Brain microvascular endothelial cell (primary cell): ENCODE measurements at regions not wholly inside any gene's neighbourhood (a gene's known extent, or its start where the extent isn't known, plus 50 kb on each side); places are given as distances from the start of the nearest gene placed in this dataset.

Experiments used
- DNase-seq: peaks from one replicate; pipeline ENCODE4 v3.0.0-alpha.2; 2020
- H3K27ac ChIP-seq: fragments of 250-450 bp; sonication (Bioruptor Pico); 2 replicates; pipeline ENCODE4 v1.5.1; 2020; ENCODE audit warnings: mild to moderate bottlenecking, moderate library complexity
- H3K27me3 ChIP-seq: fragments of 250-450 bp; sonication (Bioruptor Pico); replicated peaks from 2 replicates; pipeline ENCODE4 v1.5.1; 2020; ENCODE audit warnings: mild to moderate bottlenecking
- H3K36me3 ChIP-seq: fragments of 250-450 bp; sonication (Bioruptor Pico); replicated peaks from 2 replicates; pipeline ENCODE4 v1.5.1; 2020; ENCODE audit warnings: mild to moderate bottlenecking
- H3K4me3 ChIP-seq: 2 replicates; pipeline ENCODE4 v1.5.1; 2011; ENCODE audit warnings: low read depth, mild to moderate bottlenecking, control low read depth, low read length, moderate library complexity
- in situ Hi-C: cut with HindIII; loops from 2 replicates; pipeline ENCODE4 v1.10.0; 2017; ENCODE audit warnings: low sequenced_read_pairs, low pct_ligation_motif_present
- TF ChIP-seq, protein P1 (sequence below): IDR thresholded peaks from 2 replicates; pipeline ENCODE4 v1.5.1; 2011; ENCODE audit warnings: low read depth, mild to moderate bottlenecking, moderate library complexity, low read length, control low read depth, inconsistent platforms; ENCODE audit errors: missing control alignments

DNA sequence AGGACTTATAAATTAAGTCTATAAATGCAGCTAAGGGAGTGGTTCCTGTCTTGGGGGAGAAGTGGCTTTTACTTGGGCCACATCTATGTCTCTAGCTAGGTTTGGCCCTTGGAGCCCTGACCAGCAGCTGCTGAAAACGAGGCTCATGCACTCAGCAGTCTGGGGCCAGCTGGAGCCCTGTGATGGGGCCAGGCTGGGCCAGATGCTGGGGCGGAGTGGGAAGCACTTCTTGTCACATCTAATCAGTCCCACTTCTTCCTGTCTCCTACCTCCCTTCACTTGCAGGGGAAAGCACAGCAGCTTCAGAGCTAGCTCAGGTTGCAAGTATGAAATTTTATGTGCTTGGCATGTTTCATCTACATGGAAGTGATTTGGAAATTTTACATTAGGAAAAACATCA lies 209.9 kb upstream of the ROPN1 start:
- Histone ChIP-seq H3K27ac (no peak overlapping the region), H3K4me3 (no peak overlapping the region), H3K36me3 (no peaks in the 10 kb centered on the region), H3K27me3 (peaks cover 2% of the 10 kb centered on the region)
- DNase-seq, result no peak
- TF ChIP-seq, protein P1, sequence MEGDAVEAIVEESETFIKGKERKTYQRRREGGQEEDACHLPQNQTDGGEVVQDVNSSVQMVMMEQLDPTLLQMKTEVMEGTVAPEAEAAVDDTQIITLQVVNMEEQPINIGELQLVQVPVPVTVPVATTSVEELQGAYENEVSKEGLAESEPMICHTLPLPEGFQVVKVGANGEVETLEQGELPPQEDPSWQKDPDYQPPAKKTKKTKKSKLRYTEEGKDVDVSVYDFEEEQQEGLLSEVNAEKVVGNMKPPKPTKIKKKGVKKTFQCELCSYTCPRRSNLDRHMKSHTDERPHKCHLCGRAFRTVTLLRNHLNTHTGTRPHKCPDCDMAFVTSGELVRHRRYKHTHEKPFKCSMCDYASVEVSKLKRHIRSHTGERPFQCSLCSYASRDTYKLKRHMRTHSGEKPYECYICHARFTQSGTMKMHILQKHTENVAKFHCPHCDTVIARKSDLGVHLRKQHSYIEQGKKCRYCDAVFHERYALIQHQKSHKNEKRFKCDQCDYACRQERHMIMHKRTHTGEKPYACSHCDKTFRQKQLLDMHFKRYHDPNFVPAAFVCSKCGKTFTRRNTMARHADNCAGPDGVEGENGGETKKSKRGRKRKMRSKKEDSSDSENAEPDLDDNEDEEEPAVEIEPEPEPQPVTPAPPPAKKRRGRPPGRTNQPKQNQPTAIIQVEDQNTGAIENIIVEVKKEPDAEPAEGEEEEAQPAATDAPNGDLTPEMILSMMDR, result no peak
- in situ Hi-C loops, result no loop called here

DNA sequence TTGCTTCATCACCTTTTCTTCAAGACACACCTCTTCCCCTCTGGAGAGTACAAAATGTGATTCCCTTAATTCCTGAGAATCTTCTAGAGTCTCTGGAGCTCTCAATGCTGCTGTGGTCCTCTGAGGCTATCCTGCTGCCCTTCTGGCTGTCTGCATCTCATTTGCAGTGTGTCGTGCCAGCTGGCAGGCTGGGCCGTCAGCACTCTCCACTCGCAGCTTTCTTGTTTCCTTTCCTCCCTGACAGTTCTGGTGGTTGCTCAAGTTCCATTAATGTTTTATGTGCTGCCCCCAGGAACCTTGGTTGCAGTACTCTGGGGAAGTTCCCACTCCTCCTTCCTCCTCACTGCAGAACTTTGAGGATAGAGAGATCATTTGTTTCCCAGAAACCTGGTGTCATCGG lies 210.8 kb upstream of the ROPN1 start:
- TF ChIP-seq, protein P1, result no peak
- Histone ChIP-seq H3K36me3 (no peaks in the 10 kb centered on the region), H3K27ac (no peak overlapping the region), H3K4me3 (no peak overlapping the region), H3K27me3 (peaks cover 2% of the 10 kb centered on the region)
- no peak for DNase-seq
- in situ Hi-C loops, result no loop called here

DNA sequence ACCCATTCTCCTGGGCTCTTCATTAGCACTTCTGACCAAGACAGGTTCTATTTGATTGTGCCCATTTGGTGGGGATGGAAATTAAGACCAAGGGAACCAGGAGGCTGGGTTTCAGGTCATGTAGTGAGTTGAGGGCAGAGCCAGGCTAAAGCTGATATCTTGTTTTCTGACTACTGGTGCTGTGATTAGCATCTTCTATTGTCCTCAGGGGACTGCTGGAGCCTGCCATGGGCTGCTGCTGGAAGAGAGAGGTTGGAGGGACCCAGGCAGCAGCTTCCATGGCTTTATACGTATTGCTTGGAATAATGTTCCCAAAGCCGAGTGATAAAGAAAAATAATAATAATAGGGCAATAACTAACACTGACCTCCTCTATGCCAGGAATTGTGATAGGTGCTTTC lies 211.4 kb upstream of the ROPN1 start:
- no peak overlapping the region for H3K27ac ChIP-seq
- H3K4me3 ChIP-seq, result no peak overlapping the region
- H3K27me3 ChIP-seq, result peaks cover 2% of the 10 kb centered on the region
- H3K36me3 ChIP-seq, result no peaks in the 10 kb centered on the region
- no peak for DNase-seq
- in situ Hi-C loops, result no loop called here
- TF ChIP-seq, protein P1, result no peak

DNA sequence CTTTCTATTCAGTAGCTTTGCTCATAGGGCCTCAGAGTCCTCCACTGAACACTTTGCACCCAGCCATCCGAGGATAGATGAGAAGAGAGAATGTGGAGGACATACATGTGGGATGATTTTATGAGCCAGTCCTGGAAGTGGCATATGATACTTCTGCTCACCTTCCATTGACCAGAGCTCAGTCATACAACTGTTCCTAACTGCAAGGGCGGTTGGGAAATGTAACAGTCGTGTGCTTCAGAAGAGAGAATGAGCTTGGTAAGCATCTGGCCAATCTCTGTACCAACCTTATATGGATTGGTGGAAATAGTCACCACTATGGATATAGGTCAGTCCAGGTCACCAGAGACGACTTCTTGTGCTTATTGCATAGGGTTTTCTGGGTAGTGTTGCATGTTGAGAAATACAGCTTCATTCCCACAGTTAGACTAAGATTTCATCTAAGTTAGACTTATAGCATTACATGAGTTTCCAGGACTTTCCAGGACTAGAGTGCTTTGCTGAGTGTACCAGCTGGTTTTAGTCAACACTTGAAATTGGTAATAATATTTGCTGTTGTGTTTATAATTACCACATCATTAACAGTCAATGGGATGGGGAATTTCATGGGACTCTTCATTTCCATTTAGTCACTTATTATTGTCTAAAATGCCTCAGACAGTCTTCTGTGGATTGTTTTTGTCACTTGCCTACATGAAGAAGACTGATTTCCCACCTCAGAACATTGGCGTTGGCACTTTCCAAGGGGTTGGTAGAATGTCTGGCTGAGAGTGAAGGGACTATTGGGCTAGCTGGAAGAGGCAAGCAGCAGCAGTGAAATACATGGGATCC lies 214.5 kb upstream of the ROPN1 start:
- Histone ChIP-seq H3K4me3 (no peak overlapping the region), H3K27me3 (peaks cover 2% of the 10 kb centered on the region), H3K36me3 (no peaks in the 10 kb centered on the region), H3K27ac (no peak overlapping the region)
- DNase-seq, result no peak
- TF ChIP-seq, protein P1, result no peak
- in situ Hi-C loops, result no loop called here

DNA sequence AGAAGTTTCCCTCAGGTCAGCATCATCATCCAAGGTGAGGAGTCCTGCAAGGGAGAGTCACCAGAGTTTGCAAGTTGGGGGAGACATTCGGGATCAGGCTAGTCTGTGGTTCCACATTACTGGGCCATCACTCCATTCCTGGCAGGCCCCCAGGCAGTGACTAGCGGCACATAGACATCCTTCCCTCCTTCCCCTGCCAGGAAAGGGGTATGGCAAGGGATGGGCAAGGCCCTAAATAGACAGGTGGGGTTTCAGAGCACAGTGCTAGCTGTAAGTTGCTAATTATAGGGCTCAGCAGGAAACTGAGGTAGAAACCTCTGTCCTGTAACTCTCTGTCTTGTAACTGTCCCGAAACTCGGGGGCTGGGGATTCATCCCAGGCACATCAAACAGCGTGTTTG lies 215.2 kb upstream of the ROPN1 start:
- TF ChIP-seq, protein P1, result no peak
- in situ Hi-C loops, result no loop called here
- no peak for DNase-seq
- Histone ChIP-seq H3K27ac (no peak overlapping the region), H3K27me3 (peaks cover 2% of the 10 kb centered on the region), H3K4me3 (no peak overlapping the region), H3K36me3 (no peaks in the 10 kb centered on the region)

DNA sequence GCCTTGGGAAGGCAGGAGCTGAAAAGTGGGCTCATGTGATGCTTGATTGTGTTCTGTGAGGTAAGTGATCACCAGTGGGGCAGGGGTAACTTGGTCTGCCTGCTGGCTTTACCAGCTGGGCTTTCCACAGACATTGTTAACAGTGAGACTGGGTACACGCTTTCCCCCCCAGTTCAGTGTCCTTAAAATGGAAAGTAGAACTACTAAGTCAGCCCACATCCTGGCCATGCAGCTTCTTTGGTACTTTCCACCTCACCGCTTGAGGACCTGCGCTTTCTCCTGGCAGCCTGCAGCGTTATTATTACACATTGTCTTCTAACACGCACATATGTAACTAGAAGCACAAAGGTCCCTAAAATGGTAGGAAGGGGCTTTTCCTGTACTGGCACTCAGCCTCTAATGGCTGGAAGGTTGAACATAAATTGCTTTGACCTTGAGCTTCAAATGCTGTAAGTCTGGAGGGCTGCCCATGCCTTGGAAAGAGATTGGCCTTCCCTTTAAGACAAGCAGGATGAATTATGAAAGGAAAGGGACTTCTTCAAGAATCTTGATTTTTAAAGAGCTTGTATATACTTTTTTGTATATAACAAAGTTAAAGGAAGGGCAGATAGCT lies 216.1 kb upstream of the ROPN1 start:
- in situ Hi-C loops, result no loop called here
- TF ChIP-seq, protein P1, result no peak
- H3K27ac ChIP-seq, result no peak overlapping the region
- peaks cover 2% of the 10 kb centered on the region for H3K27me3 ChIP-seq
- H3K36me3 ChIP-seq, result no peaks in the 10 kb centered on the region
- no peak overlapping the region for H3K4me3 ChIP-seq
- no peak for DNase-seq
